Activated CD4-positive, alpha-beta T cell treated with anti-CD3 and anti-CD28 coated beads, Interleukin-2, amount 50 U/mL, for 24 hours (primary cell): ENCODE measurements at regions not wholly inside any gene's neighbourhood (a gene's known extent, or its start where the extent isn't known, plus 50 kb on each side); places are given as distances from the start of the nearest gene placed in this dataset.
"Not testable (repeated sequence)": the region's sequence is repeated elsewhere in the genome, so short reads cannot be mapped to it uniquely, and the experiment has no call there.

Experiments
- DNase-seq, 2 donors: peaks; one replicate each; pipeline ENCODE4 v3.0.0-alpha.2; 2020; ENCODE audit warnings: low read depth in 1 of 2, low spot score in 1 of 2

DNA sequence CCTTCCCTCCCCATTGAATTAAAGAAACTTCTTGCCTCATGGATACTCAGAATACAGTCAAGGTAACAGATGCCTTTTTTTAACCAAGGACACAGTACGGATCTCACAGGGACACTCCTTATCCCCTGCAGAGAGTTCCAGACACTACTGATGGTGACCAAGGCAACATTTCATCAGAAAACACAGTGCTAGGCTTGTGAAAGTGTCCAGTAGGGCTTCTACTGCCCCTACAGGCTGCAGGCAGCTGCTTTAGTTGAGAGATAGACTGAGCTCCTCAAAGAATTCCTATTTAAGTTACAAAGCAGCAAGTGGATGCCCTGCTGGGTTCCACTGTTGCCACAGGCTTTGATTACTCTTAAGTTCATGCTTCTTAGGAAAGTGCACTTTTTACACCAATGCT lies 2137.8 kb upstream of the DEFB115 start:
- not testable (repeated sequence) for DNase-seq

DNA sequence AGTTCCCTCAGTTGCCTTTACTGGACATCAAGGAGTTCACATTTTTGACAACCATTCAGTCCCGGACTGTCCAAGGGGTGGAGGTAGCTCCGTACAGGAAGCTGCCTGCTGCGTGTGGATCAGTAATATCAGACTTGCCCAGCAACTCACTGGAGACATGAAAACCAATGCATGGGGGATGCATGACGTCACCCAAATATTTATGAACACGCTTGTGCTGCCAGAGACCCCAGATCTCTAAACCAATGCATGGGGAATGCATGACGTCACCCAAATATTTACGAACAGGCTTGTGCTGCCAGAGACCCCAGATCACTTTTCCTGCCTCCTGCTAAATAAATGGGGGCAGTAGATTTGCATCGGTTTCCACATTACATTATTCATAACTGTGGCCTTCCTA lies 2137.4 kb upstream of the DEFB115 start:
- not testable (repeated sequence) for DNase-seq

DNA sequence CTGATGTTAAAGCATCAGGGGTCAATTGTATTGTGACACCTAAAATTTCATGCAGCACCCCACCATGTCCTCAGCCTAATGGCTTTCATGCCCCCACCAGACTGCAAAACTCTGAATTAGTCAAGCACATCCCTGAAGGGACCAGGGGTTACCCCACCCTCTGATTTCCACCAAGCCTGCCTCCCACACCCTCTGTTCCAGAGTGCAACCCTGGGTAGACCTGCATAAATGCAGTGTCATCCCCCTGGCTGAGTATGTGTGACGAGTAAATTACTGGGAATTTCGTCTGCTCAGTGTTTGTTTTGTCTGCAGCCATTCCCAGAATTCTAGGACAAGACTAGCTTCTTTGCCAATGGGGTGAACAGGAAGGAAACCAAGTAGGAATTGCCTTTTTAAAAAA lies 2136.9 kb upstream of the DEFB115 start:
- DNase-seq = not testable (repeated sequence)

GRCh38 chr20:29122784-29123183 lies 2134.7 kb upstream of the DEFB115 start:
- not testable (repeated sequence) for DNase-seq

GRCh38 chr20:29123861-29124260 lies 2133.6 kb upstream of the DEFB115 start:
- no peak for DNase-seq
